ENCODE measurements at regions not wholly inside any gene's neighbourhood (a gene's known extent, or its start where the extent isn't known, plus 50 kb on each side); places are given as distances from the start of the nearest gene placed in this dataset.

DNA sequence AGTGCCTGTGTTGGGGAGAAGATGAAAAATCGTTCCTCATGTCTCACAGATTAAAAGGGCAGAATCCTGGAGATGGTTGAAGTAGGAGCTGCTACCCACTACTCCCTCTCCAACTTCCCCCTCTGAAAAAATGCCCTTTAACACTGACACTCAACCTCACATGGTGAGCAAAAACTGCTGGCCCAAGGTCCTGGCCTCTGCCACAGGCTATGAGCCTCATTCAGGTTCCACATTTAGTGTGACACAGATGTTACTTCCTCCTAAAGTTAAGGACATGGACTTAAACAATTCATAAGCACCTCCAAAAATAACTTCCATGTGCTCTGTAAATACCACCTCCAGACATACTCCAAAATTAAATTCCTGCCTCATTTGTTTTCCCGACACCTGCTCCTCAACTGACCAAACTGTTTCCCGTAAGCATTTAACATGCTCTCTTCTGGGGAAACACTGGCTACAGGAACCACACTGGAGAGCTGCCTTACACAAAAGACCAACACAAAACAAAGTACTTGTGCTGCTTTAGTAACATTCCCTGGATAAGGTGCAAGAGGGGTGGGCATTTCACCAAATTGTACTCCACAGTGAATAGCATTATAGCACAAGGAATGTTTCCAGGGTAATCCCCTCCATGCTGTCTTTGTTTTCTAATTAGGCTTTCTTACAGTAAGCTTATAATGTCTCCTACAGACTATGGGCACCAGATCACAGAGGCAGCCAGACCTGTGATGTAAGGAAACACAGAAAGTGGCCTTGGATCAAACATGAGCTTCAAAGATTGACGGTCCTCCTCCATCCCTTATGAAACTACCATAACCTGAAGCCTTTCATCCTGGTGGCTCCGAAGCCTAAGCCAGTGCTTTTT is 57.0 kb downstream of the PHLDA1 start:
- no peak for DNase-seq

DNA sequence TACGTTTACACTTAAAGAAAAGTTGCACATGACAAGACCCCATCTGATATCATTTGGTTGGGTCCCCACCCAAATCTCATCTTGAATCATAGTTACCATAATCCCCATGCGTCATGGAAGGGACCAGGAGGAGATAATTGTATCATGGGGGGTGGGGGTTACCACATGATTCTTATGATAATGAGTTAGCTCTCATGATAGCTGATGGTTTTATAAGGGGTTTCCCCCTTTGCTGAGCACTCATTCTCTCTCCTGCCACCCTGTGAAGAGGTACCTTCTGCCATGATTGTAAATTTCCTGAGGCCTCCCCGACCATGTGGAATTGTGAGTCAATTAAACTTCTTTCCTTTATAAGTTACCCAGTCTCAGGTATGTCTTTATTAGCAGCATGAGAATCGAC is 60.3 kb downstream of the PHLDA1 start:
- DNase-seq: peak in 1 of 2 donors; percentile 14

DNA sequence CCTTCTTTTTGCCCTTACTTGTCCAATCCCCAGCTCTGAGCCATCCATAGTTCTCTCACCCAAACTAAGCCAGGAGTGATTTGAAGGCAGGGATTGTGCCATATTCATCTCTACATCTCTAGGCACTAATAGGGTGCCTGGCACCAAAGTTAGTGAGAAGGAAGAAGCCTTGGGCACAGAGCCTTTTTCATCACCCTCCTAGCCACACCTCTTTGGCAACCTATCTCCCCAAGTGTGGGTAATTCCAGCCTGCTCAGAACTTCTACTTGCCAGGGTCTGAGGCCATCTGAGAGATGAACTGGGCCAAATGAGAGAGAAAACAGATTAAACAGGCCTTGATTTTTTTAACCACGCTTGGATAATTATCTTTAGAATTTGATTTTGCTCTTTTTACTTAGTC is 61.3 kb downstream of the PHLDA1 start:
- no peak for DNase-seq

DNA sequence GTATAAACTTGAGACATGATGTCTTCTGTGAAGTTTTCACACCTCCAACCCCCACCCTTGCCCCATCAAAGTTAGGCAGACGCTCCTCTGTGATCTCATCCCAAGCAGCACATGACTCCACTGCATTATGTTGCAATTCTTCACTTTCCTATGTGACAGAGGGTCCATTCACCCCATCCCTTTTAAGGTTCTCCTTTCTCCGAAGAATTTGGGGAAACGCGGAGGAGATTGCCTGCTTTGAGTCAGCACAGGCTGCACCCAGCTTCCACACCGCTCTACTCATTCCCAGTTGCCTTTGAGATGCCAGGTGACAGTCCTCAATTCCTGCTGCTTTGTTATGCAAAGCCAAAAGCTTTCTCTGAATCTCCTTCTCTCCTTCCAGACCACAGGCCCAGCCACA is 61.8 kb downstream of the PHLDA1 start:
- DNase-seq: no peak

DNA sequence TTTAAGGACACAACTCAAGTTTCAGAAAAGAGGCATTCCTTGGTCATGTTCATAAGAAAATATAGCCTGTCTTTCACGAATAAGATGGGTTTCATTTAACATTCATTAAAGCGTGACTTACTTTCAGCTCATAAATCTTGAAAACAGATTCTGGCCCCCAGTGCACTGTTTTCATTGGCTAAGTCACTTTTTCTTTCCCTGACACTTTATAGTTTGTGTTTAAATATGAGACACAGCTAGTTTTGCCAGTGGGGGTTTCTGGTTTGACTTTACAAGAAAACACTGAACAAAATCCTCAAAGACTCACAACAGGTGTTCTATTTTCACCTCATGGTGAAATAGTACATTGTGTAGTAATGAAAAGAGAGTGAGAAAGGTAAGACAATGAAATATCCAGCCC is 65.9 kb downstream of the PHLDA1 start:
- no peak for DNase-seq

DNA sequence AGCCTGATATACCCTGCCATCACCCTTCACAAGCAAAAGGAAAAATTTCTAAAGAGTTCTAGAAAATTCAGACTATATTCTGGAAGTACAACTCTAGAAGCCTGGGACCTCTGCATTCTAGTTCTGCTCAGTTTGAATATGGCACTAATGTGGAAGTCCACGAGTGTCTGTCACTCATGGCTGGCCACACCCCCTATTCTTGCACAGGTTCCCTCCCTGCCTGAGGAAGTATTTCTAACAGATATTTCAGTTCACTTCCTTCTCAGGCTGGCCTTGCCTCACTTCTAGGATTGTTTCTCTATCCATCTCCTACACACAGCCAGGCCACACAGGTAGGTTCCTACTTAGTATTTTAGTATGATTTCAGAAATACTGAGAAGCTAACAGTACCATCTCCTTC is 67.4 kb downstream of the PHLDA1 start:
- DNase-seq: no peak

DNA sequence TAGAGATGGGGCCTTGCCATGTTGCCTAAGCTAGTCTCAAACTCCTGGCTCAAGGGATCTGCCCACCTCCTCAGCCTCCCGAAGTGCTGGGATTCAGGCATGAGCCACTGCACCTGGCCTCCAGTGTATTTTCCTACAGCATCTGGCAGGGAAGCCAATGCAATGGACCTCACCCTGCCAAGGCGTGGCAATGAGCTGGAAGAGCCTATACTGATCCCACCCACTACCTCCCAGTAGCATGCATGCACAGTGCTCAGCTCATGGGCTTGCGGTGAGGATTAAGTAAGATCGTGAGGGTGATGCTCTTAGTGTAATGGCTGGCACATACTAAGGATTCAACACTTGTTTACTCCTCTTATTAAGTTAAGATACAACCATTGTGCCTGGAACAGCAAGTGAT is 69.7 kb downstream of the PHLDA1 start:
- no peak for DNase-seq

DNA sequence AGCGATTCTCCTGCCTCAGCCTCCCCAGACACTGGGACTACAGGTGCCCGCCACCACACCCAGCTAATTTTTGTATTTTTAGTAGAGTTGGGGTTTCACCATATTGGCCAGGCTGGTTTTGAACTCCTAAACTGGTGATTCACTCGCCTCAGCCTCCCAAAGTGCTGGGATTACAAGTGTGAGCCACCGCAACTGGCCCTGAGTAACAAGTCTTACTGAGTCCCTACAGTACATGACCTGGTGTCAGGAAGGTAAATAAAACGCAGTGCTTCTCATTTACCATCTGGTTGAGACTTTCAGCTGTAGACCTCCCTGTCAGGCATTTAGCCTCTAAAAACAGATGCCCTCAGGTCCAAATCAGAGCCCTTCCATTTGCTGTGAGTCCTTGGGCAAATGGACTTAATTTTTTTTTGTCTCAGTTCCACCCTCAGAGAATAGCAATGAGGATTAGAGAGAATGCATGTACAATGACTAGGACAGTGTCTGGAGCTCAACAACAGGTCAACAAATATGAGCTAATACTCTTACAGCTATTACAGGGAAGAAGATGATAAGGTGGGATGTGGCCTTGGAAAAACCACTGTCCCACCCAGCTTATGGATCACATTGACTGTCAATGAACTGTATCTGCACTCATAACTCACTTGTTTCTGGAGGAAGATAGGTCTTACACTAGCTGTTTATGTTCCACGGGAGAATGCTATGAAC is 70.5 kb downstream of the PHLDA1 start:
- DNase-seq: no peak

DNA sequence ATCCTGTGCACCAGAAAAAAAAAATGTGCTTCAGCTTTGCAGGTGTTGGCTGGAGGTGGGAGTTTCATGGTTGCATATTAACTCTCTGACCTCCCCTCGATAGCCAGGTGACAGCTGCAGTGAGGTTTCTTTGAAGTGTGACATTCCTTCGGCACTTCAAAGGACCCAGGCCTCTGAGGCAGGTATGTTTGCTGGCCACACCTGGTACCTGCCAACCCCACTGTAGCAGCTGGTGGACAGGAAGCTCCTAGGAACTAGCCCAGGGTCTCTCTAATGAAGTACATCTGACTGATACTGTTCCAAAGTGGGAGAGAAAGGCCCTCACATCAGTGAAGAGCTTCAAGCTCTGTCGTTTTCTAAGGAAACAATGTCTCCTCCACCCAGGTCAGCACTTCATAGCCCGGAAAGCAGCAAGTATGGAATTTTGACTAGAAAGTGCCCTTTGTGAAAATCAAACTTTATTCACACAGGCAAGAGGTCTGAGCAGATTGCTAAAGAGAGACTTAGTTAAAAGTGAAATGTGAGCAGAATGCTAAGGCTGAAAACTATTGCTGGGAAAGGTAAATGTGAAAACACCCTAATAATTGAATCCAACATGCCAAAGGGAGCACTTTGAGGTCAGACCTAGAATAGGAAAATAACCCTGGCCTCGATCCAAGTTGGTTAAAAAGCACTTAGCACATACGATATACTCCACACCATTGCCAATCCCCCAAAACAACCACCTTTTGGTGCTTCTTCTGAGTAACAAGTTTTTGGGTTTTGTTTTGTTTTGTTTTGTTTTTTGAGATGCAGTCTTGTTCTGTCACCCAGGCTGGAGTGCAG is 71.3 kb downstream of the PHLDA1 start:
- DNase-seq: no peak

DNA sequence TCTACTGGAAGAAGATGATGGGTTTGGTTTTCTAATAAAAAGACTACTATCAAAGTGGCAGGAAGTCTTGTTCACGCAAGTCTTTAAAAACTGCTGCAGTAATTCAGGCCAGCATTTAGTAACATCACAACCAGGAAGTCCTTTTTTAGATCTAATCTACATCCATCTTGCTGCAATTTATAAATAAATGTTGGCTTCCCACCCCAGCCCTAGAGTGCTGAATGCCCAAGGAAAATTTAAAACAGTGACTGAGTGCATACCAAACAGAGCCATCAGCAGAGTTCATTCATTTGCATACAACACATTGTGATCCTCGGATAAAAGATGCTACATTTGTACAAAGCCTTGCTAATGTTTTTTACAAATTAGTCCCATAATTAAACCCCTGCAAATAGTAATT is 72.1 kb downstream of the PHLDA1 start:
- no peak for DNase-seq

DNA sequence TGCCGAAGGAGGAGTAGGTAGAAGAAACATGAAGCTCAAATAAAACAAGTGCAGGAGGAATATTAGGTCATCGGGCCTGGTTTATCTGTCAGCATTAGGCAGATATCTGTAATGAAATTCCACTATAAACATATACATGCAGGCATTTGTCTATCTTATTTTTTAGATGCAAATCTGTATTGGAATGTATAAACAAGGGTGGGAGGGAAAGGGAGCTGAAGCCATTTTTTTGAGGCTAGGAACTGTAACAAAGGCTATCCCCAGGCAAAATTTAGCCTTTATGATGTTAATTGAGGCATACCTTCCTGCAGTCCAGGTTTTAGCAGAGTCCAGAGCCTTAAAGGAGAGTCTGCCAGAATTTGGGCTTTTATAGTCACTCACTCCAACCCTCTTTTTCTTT is 72.5 kb downstream of the PHLDA1 start:
- DNase-seq: no peak

DNA sequence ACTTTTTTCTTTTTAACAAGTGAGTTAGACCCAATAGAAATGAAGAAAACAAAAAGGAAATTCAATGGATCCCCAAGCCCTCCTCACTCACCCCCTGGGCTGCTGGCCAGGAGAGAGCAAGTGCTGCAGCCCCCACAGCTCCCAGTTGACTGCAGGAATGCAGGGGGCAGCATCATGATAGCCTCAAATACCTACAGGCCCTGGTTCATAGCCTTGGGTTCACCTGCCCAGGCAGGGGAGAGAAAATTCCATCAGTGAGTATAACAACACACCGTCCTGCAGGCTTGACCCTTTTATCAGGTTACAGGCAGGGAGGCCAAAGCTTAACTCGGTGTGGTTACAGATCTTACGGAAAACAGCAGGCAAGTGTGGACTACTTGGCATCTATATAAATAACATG is 76.3 kb downstream of the PHLDA1 start:
- DNase-seq: no peak

DNA sequence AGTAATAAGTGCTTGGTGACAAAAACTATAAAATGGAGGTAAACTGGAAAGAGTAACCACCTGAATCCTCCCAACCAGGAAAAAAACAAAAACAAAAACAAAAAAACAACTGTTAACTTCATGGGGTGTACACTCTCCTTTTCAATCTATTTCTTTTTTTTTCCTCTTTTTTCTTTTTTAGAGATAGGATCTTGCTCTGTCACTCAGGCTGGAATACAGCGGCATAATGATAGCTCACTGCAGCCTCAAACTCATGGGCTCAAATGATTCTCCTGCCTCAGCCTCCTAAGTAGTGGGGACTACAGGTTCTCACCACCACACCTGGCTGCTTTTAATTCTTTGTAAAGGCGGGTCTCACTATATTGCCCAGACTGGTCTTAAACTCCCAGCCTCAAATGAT is 76.8 kb downstream of the PHLDA1 start:
- no peak for DNase-seq

DNA sequence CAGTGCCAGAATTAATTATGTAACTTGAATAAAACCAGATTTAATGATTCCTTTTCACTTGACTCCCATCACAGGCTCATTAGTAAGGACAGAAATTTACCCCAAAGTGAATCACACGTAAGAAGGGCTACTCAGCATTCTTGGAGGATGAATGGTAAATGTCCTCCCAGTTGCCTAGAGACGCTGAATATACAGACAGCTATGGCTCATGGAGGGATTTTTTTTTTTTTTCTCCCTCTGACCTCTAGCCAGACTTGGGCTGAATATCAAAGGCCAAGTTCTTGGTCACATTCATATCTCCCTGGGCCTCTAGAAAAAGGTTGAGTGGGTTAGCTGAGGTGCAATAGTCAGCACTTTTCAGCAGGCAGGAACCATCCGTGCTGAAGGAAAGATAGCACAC is 77.5 kb downstream of the PHLDA1 start:
- DNase-seq: no peak

DNA sequence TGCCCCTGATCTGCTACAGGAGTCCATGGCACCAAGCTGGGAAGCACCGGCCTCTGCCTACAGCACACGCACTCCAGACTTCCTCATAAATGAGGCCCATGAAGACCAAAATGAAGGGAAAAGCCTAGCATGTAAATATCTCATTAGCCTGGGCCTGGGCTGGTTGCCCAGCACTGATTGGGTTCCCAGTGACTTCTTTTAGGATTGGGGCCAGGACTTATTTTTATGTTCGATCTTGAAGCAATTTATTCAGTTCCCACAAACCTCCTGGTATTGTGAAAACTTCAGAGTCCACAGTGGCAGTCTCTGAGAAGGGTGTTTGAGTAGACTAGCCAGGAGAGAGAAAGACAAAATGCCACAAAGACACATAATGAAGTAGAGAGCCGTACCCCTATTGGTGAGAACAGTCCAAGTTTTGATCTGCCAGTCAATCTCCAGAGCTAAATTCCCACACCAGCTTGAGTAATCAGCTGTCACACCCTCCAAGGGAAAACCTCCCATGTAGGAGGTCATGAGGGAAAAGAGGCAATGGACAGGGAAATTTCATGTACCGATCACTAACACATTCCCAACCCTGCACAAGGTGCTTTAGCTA is 78.2 kb downstream of the PHLDA1 start:
- DNase-seq: no peak

DNA sequence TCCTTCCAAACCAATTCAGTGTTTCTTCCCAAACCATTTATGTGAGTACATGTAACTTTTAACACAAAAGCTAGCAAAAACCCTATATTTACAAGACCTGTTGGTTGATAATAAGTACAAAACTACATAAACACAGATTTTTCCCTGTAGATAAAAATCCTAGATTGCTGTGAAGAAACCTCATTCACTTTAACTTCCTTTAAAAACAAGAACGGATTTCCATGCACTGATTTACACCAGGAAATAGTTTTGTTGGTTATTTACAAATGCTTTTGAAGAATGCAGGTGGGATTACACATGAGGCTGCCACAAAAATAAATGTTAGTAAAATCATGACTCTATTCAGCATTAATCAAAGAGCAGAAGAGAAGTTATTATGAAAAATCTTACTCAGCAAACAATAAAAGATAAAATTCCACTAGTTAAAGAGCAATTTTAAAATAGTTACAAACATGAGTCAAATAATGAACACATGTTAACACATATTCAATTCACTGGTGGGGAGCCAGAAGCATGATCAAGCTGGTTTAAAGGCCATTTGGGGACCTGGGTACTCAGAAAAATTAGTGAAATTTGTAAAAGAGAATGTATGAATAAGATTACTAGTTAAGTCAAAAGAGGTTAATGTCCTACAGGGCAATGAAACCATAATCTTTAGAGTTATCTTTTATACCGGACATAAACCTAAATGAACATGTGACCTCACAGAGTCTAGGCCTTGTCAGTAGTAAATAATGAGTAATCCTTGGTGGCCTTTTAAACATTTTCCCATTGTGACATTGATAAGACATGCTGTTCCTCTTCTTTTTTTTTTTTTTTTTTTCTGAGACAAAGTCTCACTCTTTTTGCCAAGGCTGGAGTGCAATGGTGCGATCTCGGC is 79.9 kb downstream of the PHLDA1 start:
- DNase-seq: no peak

DNA sequence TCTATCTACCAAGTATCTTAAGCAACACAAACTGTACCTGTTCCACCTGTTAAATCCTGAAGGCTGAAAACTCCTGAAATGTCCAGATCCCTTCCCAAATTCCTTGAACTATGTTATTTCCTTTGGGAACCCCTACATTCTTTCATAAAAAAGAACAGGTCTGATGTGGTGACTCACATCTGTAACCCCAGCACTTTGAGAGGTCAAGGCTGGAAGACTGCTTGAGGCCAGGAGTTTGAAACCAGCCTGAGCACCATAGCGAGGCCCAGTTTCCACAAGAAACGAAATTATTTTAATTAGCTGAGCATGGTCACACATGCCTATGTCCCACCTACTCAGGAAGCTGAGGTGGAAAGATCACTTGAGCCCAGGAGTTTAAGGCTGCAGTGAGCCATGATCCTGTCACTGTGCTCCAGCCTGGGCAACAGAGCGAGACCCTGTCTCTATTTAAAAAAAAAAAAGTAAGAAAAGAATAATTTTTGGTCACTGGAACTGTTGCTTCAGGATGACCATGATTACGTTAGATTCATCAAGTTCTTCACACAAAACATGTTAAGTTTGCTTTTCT is 84.3 kb downstream of the PHLDA1 start:
- DNase-seq: no peak

DNA sequence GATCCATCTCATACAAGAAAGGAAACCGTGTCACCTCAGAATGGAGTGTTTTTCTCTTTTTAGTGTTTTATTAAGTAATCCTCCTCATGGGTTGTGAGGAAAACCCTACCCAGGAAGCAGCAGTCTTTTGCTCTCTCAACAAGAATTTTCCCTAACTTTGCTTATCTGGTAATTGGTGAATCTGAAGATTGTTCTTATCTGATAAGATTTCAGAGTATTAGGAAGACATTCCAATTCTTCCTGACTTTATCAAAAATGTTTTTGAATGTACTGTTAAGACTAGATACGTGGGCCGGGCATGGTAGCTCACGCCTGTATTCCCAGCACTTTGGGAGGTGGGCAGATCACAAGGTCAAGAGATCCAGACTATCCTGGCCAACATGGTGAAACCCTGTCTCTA is 86.0 kb downstream of the PHLDA1 start:
- DNase-seq: no peak

DNA sequence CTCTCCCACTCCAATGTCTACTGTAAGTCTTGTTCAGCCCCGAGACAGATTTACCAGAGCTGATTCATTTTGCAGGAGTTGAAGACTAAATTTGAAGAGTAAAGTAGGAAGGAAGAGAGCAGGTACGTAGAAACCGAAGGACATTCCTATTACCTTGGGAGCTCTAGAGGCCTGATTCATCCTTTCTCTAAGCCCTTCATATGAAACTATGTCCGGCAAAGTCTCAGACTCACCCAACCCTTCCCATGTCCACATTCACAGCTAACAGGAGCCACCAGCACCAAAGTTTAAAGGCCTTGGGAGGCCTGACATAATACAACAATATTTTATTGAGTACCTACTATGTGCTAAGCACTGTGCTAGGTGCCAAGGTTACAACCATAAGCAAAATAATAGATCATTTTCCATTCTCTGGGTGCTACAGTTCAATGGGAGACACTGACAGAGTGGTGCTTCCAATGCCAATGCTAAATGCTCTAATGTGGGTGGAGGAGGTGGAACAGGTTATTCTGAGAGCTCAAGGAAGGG is 86.6 kb downstream of the PHLDA1 start:
- DNase-seq: no peak

DNA sequence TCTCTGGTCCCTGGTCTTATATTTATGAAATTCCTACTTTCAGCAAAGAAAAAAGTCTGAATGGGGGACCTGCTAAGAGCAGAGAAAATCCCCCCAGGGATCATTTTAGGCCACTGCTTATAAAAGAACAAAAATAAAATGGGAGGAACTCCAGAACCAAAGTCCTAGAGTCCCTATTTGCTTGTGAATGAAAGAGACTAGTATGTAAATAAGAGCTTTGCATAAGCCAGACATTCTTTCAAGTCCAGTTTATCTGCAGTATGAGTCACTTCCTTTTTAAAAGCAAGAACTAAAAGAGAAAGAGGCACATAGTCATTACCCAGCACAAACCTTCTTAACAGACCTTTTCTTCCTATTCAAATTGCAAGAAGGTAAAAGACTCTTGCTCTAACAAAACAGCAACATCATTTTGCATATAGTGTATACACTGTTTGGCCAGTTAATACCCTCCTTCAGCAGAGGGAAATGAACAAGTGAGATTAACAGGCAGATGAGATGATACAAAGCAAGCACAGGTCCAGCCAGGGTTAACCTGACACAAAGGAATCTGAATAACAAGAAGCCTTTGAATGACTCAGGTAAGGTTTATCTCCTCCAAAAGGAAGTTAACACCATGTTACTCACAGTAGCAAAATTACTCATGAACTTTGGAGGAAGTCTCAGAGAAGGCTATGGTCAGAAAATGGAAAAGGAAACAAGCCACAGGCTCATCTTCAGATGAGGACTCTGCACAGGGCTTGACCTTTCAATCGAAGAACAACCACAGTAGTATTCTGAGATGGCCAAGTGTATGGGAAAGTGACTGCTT is 87.3 kb downstream of the PHLDA1 start:
- peak; percentile 32 to 44 for DNase-seq

DNA sequence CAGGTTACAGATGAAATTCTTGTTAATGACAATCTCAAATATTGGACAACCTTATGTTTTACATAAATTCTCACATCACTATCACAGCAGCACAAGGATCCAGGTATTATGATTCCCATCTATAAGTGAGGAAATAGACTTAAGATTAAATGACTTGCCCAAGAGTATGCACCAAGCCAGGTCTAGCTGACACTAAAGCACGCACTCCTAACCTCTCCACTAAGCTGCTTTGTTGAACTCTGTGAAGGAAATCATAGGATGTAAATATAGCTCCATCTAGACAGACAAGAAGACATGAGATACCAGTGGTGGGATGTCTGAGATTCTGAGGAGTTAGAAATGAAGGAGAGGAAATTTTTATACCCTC is 87.9 kb downstream of the PHLDA1 start:
- DNase-seq: no peak
